ENCODE measurements at regions not wholly inside any gene's neighbourhood (a gene's known extent, or its start where the extent isn't known, plus 50 kb on each side); places are given as distances from the start of the nearest gene placed in this dataset.
"Not testable (repeated sequence)": the region's sequence is repeated elsewhere in the genome, so short reads cannot be mapped to it uniquely, and the experiment has no call there.

DNA sequence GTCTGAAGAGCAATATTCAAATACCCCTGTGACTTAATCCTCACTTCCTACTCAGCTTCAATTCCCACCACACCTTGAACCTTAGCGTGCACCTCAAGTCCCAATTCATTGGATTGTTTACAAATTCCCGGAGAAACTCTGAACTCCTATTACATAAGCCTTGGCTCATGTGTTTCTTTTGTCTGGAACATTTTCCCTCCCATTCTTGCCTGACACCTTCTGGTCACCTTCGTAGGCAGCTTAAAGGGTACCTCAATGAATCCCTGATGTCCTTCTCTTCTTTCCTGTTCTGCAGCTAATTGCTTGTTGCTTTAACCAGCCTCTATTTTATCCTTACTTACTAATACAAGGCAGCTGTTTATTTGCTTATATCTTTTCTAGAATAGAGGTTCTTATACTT is 85.0 kb upstream of the SEL1L start:
- TF ChIP-seq, protein P1, sequence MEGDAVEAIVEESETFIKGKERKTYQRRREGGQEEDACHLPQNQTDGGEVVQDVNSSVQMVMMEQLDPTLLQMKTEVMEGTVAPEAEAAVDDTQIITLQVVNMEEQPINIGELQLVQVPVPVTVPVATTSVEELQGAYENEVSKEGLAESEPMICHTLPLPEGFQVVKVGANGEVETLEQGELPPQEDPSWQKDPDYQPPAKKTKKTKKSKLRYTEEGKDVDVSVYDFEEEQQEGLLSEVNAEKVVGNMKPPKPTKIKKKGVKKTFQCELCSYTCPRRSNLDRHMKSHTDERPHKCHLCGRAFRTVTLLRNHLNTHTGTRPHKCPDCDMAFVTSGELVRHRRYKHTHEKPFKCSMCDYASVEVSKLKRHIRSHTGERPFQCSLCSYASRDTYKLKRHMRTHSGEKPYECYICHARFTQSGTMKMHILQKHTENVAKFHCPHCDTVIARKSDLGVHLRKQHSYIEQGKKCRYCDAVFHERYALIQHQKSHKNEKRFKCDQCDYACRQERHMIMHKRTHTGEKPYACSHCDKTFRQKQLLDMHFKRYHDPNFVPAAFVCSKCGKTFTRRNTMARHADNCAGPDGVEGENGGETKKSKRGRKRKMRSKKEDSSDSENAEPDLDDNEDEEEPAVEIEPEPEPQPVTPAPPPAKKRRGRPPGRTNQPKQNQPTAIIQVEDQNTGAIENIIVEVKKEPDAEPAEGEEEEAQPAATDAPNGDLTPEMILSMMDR (IDR thresholded peaks at IDR 0.05; ENCODE audit: control insufficient read depth, extremely low read depth, insufficient read depth), result peak; percentile 13; the same call in 1 of the 2 replicates
- H3K4me3 ChIP-seq (ENCODE audit: low read depth, low read length), result no peak overlapping the region
- DNase-seq (ENCODE audit: low read depth), result no peak

DNA sequence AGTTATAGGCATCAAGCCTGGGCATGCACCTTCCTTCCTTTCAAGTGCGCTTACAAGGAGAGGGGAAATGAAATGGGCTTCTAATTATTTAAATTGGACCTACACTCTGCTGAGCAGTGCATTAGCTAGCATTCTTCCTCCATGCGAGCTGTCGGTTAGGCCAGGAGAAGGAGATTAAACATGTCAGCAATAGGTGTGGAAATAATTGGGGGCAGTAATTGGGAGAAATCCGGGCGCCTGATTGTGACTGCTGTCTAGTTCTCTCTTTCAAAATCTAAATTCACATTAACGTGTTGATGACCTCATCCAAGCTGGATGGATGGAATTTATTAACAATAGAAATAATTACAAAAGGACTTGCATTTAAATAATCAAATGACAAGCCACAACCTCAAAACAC is 86.2 kb upstream of the SEL1L start:
- H3K4me3 ChIP-seq (ENCODE audit: low read depth, low read length), result no peak overlapping the region
- TF ChIP-seq, protein P1 (IDR thresholded peaks at IDR 0.05; ENCODE audit: control insufficient read depth, extremely low read depth, insufficient read depth), result no peak
- DNase-seq (ENCODE audit: low read depth), result no peak

DNA sequence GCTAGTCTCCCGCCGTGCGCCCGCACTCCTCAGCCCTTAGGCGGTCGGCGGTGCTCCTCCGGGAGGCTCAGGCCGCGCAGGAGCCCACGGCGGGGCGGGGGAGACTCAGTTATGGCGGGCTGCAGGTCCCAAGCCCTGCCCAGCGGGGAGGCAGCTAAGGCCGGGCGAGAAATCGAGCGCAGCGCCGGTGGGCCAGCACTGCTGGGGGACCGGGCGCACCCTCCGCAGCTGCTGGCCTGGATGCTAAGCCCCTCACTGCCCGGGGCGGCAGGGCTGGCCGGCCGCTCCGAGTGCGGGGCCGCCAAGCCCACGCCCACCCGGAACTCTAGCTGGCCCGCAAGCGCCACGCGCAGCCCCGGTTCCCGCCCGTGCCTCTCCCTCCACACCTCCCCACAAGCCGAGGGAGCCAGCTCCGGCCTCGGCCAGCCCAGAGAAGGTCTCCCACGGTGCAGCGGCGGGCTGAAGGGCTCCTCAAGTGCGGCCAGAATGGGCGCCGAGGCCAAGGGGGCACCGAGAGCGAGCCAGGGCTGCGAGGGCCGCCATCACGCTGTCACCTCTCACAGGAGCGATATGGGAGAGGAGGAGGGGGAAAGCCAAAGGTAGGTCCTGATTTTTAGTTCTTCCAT is 90.2 kb upstream of the SEL1L start:
- not testable (repeated sequence) for H3K4me3 ChIP-seq (ENCODE audit: low read depth, low read length); DNase-seq (ENCODE audit: low read depth)

DNA sequence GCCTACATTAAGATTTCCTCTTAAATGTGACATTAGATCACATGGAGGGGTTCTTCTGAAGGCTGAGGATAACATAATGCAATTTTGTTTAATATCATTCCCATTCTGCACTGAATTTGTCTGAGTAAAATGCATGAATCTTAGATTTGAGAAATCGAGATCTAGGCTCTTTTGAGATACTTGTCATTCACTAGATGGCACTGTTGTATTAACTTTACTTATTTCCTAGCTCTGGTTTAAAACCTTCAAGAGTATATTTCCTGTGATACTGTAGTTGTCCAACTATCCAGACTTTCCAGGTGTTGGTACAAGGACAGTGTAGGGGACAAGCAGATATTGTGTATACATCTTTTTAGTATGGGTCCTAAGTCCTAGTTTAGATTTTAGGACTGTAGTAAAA is 91.7 kb upstream of the SEL1L start:
- H3K4me3 ChIP-seq (ENCODE audit: low read depth, low read length), result no peak overlapping the region
- peak; percentile 32 for DNase-seq (ENCODE audit: low read depth)
- TF ChIP-seq, protein P1 (IDR thresholded peaks at IDR 0.05; ENCODE audit: control insufficient read depth, extremely low read depth, insufficient read depth), result peak; percentile 59

DNA sequence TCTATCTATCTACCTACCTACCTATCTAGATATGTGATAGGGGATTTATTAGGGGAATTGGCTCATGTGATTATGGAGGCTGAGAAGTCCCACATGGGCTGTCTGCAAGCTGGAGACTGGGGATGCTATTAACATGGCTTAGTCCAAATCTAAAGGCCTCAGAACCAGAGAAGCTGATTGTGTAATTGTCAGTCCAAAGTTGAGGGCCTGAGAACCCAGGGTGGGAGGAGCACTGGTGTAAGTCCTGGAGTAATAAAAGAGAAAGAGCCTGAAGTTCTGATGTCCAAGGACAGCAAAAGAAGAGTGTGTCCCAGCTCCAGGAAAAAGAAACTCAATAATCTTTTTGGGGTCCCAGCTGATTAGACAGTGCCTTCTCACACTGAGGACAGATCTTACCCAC is 98.5 kb upstream of the SEL1L start:
- no peak overlapping the region for H3K4me3 ChIP-seq (ENCODE audit: low read depth, low read length)
- TF ChIP-seq, protein P1 (IDR thresholded peaks at IDR 0.05; ENCODE audit: control insufficient read depth, extremely low read depth, insufficient read depth), result no peak
- no peak for DNase-seq (ENCODE audit: low read depth)

DNA sequence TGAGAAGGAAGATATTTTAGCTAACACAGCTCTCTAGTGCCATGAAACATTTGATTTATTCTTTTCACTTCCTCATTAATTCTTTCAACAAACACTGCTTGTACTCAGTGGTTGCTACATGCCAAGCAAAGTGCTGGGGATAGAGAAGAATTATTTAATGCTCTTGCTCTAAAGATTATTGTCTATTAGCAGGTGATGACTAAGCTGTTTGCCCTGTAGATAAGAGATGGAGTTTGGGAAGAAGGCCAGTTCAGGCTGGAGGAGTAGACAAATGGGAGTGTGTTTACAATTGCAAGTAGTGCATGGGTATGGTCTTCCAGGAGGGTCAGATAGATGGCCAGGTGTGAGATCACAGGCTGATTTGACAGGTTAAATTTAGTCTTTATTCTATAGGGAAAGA is 99.8 kb upstream of the SEL1L start:
- TF ChIP-seq, protein P1 (IDR thresholded peaks at IDR 0.05; ENCODE audit: control insufficient read depth, extremely low read depth, insufficient read depth), result no peak
- peak; percentile 77 for DNase-seq (ENCODE audit: low read depth)
- no peak overlapping the region for H3K4me3 ChIP-seq (ENCODE audit: low read depth, low read length)

DNA sequence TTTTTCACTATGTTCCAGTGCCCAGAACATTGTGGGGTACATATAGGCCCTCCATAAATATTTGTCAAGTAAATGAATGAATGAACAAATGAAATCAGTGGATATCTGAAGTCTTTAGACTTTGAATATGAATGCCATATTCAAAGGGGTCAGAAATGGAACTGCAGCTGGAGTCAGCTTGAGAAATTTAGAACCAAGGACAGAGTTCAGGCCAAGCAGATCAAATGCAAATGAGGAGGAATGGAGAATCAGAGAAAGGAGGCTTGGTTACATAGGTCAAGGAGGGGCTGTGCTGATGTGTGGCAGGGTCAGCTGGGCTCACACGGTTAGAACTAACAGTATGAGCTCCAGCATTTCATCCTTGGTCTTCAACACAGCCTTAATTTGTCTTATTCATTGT is 104.0 kb upstream of the SEL1L start:
- no peak for DNase-seq (ENCODE audit: low read depth)
- TF ChIP-seq, protein P1 (IDR thresholded peaks at IDR 0.05; ENCODE audit: control insufficient read depth, extremely low read depth, insufficient read depth), result no peak
- H3K4me3 ChIP-seq (ENCODE audit: low read depth, low read length), result no peak overlapping the region

Data from LNCaP clone FGC (cell line).